Astrocyte (in vitro differentiated cells and primary cell): ENCODE measurements at regions not wholly inside any gene's neighbourhood (a gene's known extent, or its start where the extent isn't known, plus 50 kb on each side); places are given as distances from the start of the nearest gene placed in this dataset.

Source experiments
- CTCF ChIP-seq: IDR thresholded peaks from 2 replicates; pipeline ENCODE4 v1.5.1; 2011; ENCODE audit warnings: low read depth, mild to moderate bottlenecking, inconsistent platforms, low read length, moderate library complexity; ENCODE audit not compliant: insufficient read depth
- EZH2 ChIP-seq: IDR thresholded peaks from 2 replicates; pipeline ENCODE4 v1.6.1; 2012; ENCODE audit warnings: mild to moderate bottlenecking, low read length, inconsistent platforms; ENCODE audit not compliant: insufficient read depth

GRCh38 chr4:145375416-145375815 lies 106.2 kb upstream of the SMAD1 start:
- TF ChIP-seq CTCF (no peak), EZH2 (no peak)
